Upper lobe of right lung (tissue), 1 donor: ENCODE measurements at regions not wholly inside any gene's neighbourhood (a gene's known extent, or its start where the extent isn't known, plus 50 kb on each side); places are given as distances from the start of the nearest gene placed in this dataset.

Source experiments
- ATAC-seq: fragments of 200-7000 bp; cut with Tn5 transposase; one replicate; pipeline ENCODE4 v1.9.1; 2020; ENCODE audit warnings: mild to moderate bottlenecking, moderate library complexity
- DNase-seq: peaks from one replicate; pipeline ENCODE4 v3.0.0-alpha.2; 2020
- H3K27ac ChIP-seq: fragments of 200-600 bp; one replicate; pipeline ENCODE4 v1.8.0; 2022
- H3K27me3 ChIP-seq: fragments of 200-600 bp; one replicate; pipeline ENCODE4 v1.8.0; 2022; ENCODE audit warnings: mild to moderate bottlenecking
- H3K36me3 ChIP-seq: fragments of 200-600 bp; one replicate; pipeline ENCODE4 v1.8.0; 2022
- H3K4me1 ChIP-seq: fragments of 200-600 bp; one replicate; pipeline ENCODE4 v1.8.0; 2022
- H3K4me3 ChIP-seq: fragments of 200-600 bp; one replicate; pipeline ENCODE4 v1.8.0; 2022; ENCODE audit warnings: mild to moderate bottlenecking
- H3K9me3 ChIP-seq: fragments of 200-600 bp; one replicate; pipeline ENCODE4 v1.8.0; 2022
- CTCF ChIP-seq: fragments of 200-600 bp; IDR thresholded peaks from one replicate; pipeline ENCODE4 v1.8.0; 2022; ENCODE audit warnings: antibody characterized with exemption
- intact Hi-C: fragments of 100-400 bp; cut with DNase I; formaldehyde crosslinking; loops from one replicate; pipeline ENCODE4 v1.11.0; 2022
- donor health status: DM: no; HTN: yes; CAD: no; lungs with severe emphysema.

DNA sequence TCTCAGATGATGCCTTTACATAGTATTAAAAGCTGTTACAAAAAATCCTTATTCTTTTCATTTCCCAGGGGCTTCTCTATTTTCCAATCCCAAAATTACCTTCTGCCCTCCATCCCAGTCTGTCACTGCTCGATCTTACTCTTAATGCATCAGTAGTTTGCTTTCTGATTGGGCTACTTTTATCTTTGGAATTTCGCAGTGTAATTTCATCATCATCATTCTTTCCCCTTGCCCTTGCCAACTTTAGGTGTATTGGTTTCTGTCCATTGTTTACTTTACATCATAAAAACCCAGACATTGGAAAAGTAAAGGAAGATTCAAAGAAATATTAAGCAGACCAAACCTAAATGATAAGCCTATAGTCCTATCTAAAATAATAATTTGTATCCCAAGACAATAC lies 457.2 kb downstream of the PIK3C3 start:
- no peak overlapping the region for H3K4me3 ChIP-seq
- intact Hi-C loops, result no loop called here
- H3K27ac ChIP-seq, result no peak overlapping the region
- DNase-seq (no peak), ATAC-seq (no peak)
- H3K4me1 ChIP-seq, result no peaks in the 10 kb centered on the region
- no peak for TF ChIP-seq CTCF
- H3K36me3 ChIP-seq, result no peaks in the 10 kb centered on the region
- no peaks in the 10 kb centered on the region for H3K9me3 ChIP-seq
- H3K27me3 ChIP-seq, result no peaks in the 10 kb centered on the region

DNA sequence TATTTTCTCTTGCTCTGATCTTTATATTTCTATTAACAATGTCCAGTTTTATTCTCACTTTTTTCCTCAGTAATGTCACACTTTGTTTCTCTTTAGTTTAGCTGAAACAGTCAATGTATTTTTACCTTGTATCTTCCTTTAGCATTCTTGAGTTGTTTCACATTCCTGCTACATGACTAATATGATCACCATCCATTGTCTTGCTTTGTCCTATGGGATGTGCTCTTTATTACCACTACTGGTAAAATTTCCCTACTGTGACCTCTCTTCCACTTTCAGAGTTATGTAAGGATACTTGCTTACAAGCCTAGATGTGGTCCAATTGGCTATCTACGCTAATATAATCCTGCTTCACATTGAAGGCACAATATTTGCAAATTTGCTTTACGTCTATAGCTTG lies 457.9 kb downstream of the PIK3C3 start:
- Histone ChIP-seq H3K9me3 (no peaks in the 10 kb centered on the region), H3K4me1 (no peaks in the 10 kb centered on the region), H3K4me3 (no peak overlapping the region), H3K27ac (no peak overlapping the region), H3K27me3 (no peaks in the 10 kb centered on the region), H3K36me3 (no peaks in the 10 kb centered on the region)
- intact Hi-C loops, result no loop called here
- TF ChIP-seq CTCF, result no peak
- DNase-seq (no peak), ATAC-seq (no peak)

DNA sequence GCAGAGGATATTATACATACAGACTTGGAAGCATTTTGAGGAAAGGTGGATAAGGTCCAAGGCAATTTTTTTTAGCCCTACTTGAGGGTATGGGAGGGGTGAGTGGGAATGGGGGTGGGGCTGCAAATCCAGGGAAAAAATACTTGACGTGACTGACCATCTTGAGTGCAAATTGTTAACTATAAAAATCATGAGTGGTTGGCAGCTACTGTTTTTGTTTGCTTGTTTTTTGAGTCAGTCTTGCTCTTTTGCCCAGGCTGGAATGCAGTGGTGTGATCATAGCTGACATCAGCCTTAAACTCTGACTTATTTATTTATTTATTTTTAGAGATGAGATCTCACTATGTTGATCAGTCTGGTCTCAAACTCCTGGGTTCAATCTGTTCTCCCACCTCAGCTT lies 458.8 kb downstream of the PIK3C3 start:
- no peak for TF ChIP-seq CTCF
- Histone ChIP-seq H3K27ac (no peak overlapping the region), H3K36me3 (no peaks in the 10 kb centered on the region), H3K9me3 (no peaks in the 10 kb centered on the region), H3K4me3 (no peak overlapping the region), H3K4me1 (no peaks in the 10 kb centered on the region), H3K27me3 (no peaks in the 10 kb centered on the region)
- DNase-seq, result no peak
- intact Hi-C loops, result no loop called here
- peak; percentile 59 for ATAC-seq

- no peak overlapping the region for H3K27ac ChIP-seq
- DNase-seq, result no peak
Observed at GRCh38 chr18:42414756-42415454, 459.9 kb downstream of the PIK3C3 start.

DNA sequence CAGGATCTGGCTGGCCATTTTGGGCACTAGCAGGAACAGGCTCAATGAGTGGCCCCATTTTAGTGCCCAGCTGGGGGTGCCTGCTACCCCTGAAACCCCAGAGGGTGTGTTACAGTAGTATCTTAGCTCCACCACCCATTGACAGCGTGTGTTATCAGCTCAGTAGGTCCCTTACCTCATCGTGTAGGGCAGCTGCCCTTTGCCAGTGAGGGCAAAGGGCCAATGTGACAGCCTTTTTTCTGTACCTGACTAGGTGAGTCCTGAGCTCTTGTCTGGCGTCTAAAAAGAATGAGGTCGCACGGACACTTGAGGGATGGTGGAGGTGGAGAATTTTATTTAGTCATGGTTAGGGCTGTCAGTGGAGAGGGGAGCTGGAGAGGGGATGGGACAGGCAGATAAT lies 462.2 kb downstream of the PIK3C3 start:
- Histone ChIP-seq H3K27me3 (no peaks in the 10 kb centered on the region), H3K4me3 (no peak overlapping the region), H3K9me3 (no peaks in the 10 kb centered on the region), H3K4me1 (no peaks in the 10 kb centered on the region), H3K36me3 (no peaks in the 10 kb centered on the region), H3K27ac (no peak overlapping the region)
- intact Hi-C loops, result no loop called here
- DNase-seq (no peak), ATAC-seq (no peak)
- no peak for TF ChIP-seq CTCF

More at GRCh38 chr18:42414756-42415454, 459.9 kb downstream of the PIK3C3 start:
- H3K36me3 ChIP-seq, result no peaks in the 10 kb centered on the region
- no peaks in the 10 kb centered on the region for H3K4me1 ChIP-seq
- no peaks in the 10 kb centered on the region for H3K9me3 ChIP-seq
- intact Hi-C loops, result no loop called here
- H3K27me3 ChIP-seq, result no peaks in the 10 kb centered on the region
- peak; percentile 33 for ATAC-seq
- no peak overlapping the region for H3K4me3 ChIP-seq
- no peak for TF ChIP-seq CTCF

DNA sequence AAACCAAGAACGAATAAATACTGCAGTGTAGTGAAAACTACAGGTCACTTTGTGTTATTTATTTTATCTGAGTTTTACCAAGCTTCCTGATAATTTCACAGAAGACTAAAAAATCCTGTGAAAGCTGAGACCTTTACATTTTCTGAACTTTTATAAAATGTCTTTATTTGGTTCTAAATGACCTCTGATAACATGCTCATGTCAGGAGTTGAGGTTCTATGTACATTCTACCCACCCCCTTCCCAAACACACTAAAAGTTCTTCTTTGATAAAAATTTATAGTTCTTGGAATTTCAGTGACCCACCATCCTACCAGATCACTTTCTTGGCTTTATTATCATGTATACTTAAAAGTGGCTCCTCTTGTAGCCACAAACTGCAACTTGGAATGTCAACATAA lies 463.1 kb downstream of the PIK3C3 start:
- Histone ChIP-seq H3K4me3 (no peak overlapping the region), H3K27ac (no peak overlapping the region), H3K4me1 (no peaks in the 10 kb centered on the region), H3K36me3 (no peaks in the 10 kb centered on the region), H3K27me3 (no peaks in the 10 kb centered on the region), H3K9me3 (no peaks in the 10 kb centered on the region)
- DNase-seq (no peak), ATAC-seq (no peak)
- no peak for TF ChIP-seq CTCF
- intact Hi-C loops, result no loop called here
